H9 (cell line): ENCODE measurements at regions not wholly inside any gene's neighbourhood (a gene's known extent, or its start where the extent isn't known, plus 50 kb on each side); places are given as distances from the start of the nearest gene placed in this dataset.
A peak's percentile ranks its signal among the peaks of the same experiment; 100 is the strongest.

Source experiments
- DNase-seq: peaks from one replicate; pipeline ENCODE4 v3.0.0-alpha.2; 2017
- H2AFZ ChIP-seq: one replicate; pipeline ENCODE4 v1.6.1; 2013; ENCODE audit warnings: mild to moderate bottlenecking, low read length, control low read depth, moderate library complexity
- H2AK5ac ChIP-seq: 2 replicates; pipeline ENCODE4 v1.6.1; 2013; ENCODE audit warnings: low read length, control low read depth, mixed read lengths; ENCODE audit not compliant: insufficient read length
- H2BK120ac ChIP-seq: one replicate; pipeline ENCODE4 v1.6.1; 2013; ENCODE audit warnings: low read depth, mild to moderate bottlenecking, low read length, control low read depth, inconsistent platforms; ENCODE audit not compliant: poor library complexity, severe bottlenecking
- H2BK12ac ChIP-seq: 2 replicates; pipeline ENCODE4 v1.6.1; 2013; ENCODE audit warnings: low read length, control low read depth, mixed read lengths, low read depth; ENCODE audit not compliant: insufficient read length
- H2BK15ac ChIP-seq: 2 replicates; pipeline ENCODE4 v1.6.1; 2013; ENCODE audit warnings: low read depth, low read length, control low read depth
- H2BK20ac ChIP-seq: one replicate; pipeline ENCODE4 v1.6.1; 2013; ENCODE audit warnings: low read depth, mild to moderate bottlenecking, low read length, control low read depth, inconsistent platforms; ENCODE audit not compliant: poor library complexity, severe bottlenecking
- H2BK5ac ChIP-seq: 2 replicates; pipeline ENCODE4 v1.6.1; 2013; ENCODE audit warnings: low read length, control low read depth, mixed read lengths; ENCODE audit not compliant: insufficient read length
- H3K14ac ChIP-seq: 2 replicates; pipeline ENCODE4 v1.6.1; 2013; ENCODE audit warnings: low read length, control low read depth; ENCODE audit not compliant: insufficient read depth
- H3K18ac ChIP-seq: 2 replicates; pipeline ENCODE4 v1.6.1; 2013; ENCODE audit warnings: low read depth, mild to moderate bottlenecking, mixed read lengths, low read length, control low read depth; ENCODE audit not compliant: insufficient read length
- H3K23ac ChIP-seq: 2 replicates; pipeline ENCODE4 v1.6.1; 2013; ENCODE audit warnings: low read length, control low read depth, mixed read lengths, low read depth; ENCODE audit not compliant: insufficient read length
- H3K23me2 ChIP-seq: 2 replicates; pipeline ENCODE4 v1.6.1; 2013; ENCODE audit warnings: low read depth, mild to moderate bottlenecking, mixed read lengths, low read length, control low read depth; ENCODE audit not compliant: insufficient read length, poor library complexity, severe bottlenecking
- H3K27ac ChIP-seq: 2 replicates; pipeline ENCODE4 v1.5.1; 2013; ENCODE audit warnings: low read length, control low read depth, mixed read lengths, low read depth; ENCODE audit not compliant: insufficient read length
- H3K27me3 ChIP-seq: 2 replicates; pipeline ENCODE4 v1.6.1; 2013; ENCODE audit warnings: low read length, control low read depth, inconsistent platforms; ENCODE audit not compliant: insufficient read depth
- H3K4ac ChIP-seq: 2 replicates; pipeline ENCODE4 v1.6.1; 2013; ENCODE audit warnings: low read depth, mild to moderate bottlenecking, control low read depth, inconsistent platforms, low read length, moderate library complexity
- H3K4me1 ChIP-seq: 2 replicates; pipeline ENCODE4 v1.6.1; 2013; ENCODE audit warnings: low read length, control low read depth, inconsistent platforms; ENCODE audit not compliant: insufficient read depth
- H3K4me2 ChIP-seq: 2 replicates; pipeline ENCODE4 v1.6.1; 2013; ENCODE audit warnings: low read length, control low read depth, mixed read lengths; ENCODE audit not compliant: insufficient read length, insufficient read depth
- H3K56ac ChIP-seq: 2 replicates; pipeline ENCODE4 v1.6.1; 2013; ENCODE audit warnings: low read depth, mild to moderate bottlenecking, mixed read lengths, low read length, control low read depth; ENCODE audit not compliant: insufficient read length
- H3K79me1 ChIP-seq: 2 replicates; pipeline ENCODE4 v1.6.1; 2013; ENCODE audit warnings: low read depth, mild to moderate bottlenecking, moderate library complexity, low read length, control low read depth, inconsistent platforms; ENCODE audit not compliant: insufficient read depth, poor library complexity, severe bottlenecking
- H3K79me2 ChIP-seq: 2 replicates; pipeline ENCODE4 v1.6.1; 2013; ENCODE audit warnings: low read length, control low read depth, inconsistent platforms; ENCODE audit not compliant: insufficient read depth
- H3K9ac ChIP-seq: 2 replicates; pipeline ENCODE4 v1.6.1; 2013; ENCODE audit warnings: low read length, control low read depth, mixed read lengths; ENCODE audit not compliant: insufficient read length; ENCODE audit errors: extremely low read depth
- H3K9me3 ChIP-seq: one replicate; pipeline ENCODE4 v1.6.1; 2013; ENCODE audit warnings: low read depth, low read length, inconsistent platforms; ENCODE audit not compliant: control insufficient read depth
- H3T11ph ChIP-seq: one replicate; pipeline ENCODE4 v1.6.1; 2013; ENCODE audit warnings: mild to moderate bottlenecking, low read length, control low read depth, inconsistent platforms
- H4K20me1 ChIP-seq: one replicate; pipeline ENCODE4 v1.6.1; 2013; ENCODE audit not compliant: control insufficient read depth, insufficient read length, insufficient read depth
- H4K5ac ChIP-seq: 2 replicates; pipeline ENCODE4 v1.6.1; 2013; ENCODE audit warnings: low read depth, mild to moderate bottlenecking, mixed read lengths, low read length, control low read depth; ENCODE audit not compliant: insufficient read length
- H4K8ac ChIP-seq: replicated peaks from 2 replicates; pipeline ENCODE4 v1.6.1; 2013; ENCODE audit warnings: low read length, control low read depth, mixed read lengths, low read depth; ENCODE audit not compliant: insufficient read length
- H4K91ac ChIP-seq: 2 replicates; pipeline ENCODE4 v1.6.1; 2013; ENCODE audit warnings: low read depth, mild to moderate bottlenecking, moderate library complexity, mixed read lengths, low read length, control low read depth; ENCODE audit not compliant: insufficient read length
- H3K27ac Mint-ChIP-seq, 3 experiments: 2 replicates in 2 of 3; 3 replicates in 1 of 3; pipeline ENCODE4 v1.8.0; 2020 to 2021; ENCODE audit warnings: mixed read lengths in 3 of 3, mild to moderate bottlenecking in 1 of 3, moderate library complexity in 1 of 3
- H3K27me3 Mint-ChIP-seq: 2 replicates; pipeline ENCODE4 v1.8.0; 2021; ENCODE audit warnings: low read depth, mild to moderate bottlenecking, moderate library complexity, mixed read lengths
- H3K36me3 Mint-ChIP-seq, 3 experiments: 2 replicates in 2 of 3; 3 replicates in 1 of 3; pipeline ENCODE4 v1.8.0; 2020 to 2021; ENCODE audit warnings: low read depth in 3 of 3, mixed read lengths in 3 of 3; ENCODE audit not compliant: insufficient read depth in 1 of 3
- H3K4me1 Mint-ChIP-seq, 2 experiments: 2 replicates each; pipeline ENCODE4 v1.8.0; 2020; ENCODE audit warnings: mixed read lengths in 2 of 2
- H3K4me3 Mint-ChIP-seq, 2 experiments: 2 replicates in 1 of 2; 3 replicates in 1 of 2; pipeline ENCODE4 v1.8.0; 2020 to 2021; ENCODE audit warnings: mild to moderate bottlenecking in 2 of 2, mixed read lengths in 2 of 2, moderate library complexity in 1 of 2
- H3K9me3 Mint-ChIP-seq, 2 experiments: 2 replicates in 1 of 2; 3 replicates in 1 of 2; pipeline ENCODE4 v1.8.0; 2020; ENCODE audit warnings: mild to moderate bottlenecking in 2 of 2, mixed read lengths in 2 of 2, moderate library complexity in 1 of 2
- whole genome bisulfite sequencing: extraction: QIAGEN DNeasy Blood & Tissue Kit; methylation state at CpG from one replicate; pipeline ENCODE4 v1.1.7; 2013; ENCODE audit warnings: missing lambda C conversion rate, low lambda C conversion rate, mixed read lengths; ENCODE audit not compliant: insufficient read length; ENCODE audit errors: extremely low coverage; 5-methylcytosine and 5-hydroxymethylcytosine counted together
- TF ChIP-seq, protein P1 (sequence below): fragments of 200-600 bp; sonication (generic); conservative IDR thresholded peaks from 3 replicates; pipeline ENCODE4 v1.8.0; 2021; ENCODE audit warnings: antibody characterized with exemption, mild to moderate bottlenecking

DNA sequence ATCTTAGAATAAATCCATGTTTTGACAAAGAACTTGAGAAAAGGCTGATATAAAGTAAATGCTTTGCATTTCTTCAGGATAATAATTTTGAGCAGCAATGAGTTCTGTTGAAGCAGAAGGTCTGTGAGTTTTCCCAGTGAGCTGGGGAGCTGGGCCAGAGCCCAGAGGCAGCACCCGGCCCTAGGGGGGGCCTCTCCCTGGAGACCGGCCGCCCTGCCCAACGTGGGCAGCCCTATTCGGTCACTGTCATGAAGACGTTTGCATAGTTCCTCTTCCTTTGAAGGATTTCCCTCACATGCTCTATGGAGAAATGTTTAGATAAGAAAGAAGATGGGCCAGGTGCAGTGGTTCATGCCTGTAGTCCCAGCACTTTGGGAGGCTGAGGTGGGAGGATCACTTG, 404.8 kb downstream of the THBS2 start:
- Histone ChIP-seq H3K27me3 (no peaks in the 10 kb centered on the region), H2BK20ac (no peak overlapping the region), H3K9me3 (no peaks in the 10 kb centered on the region), H3K23me2 (no peaks in the 10 kb centered on the region), H3K14ac (no peak overlapping the region), H3K9ac (no peak overlapping the region), H3K18ac (no peak overlapping the region), H3K79me1 (no peaks in the 10 kb centered on the region), H2BK5ac (no peak overlapping the region), H3K27ac (no peak overlapping the region), H4K20me1 (no peaks in the 10 kb centered on the region), H2BK120ac (no peak overlapping the region), H2AFZ (no peak overlapping the region), H2AK5ac (no peak overlapping the region), H3K23ac (no peak overlapping the region), H4K91ac (no peak overlapping the region), H3K4me1 (no peaks in the 10 kb centered on the region), H2BK12ac (no peak overlapping the region), H3T11ph (no peak overlapping the region), H4K8ac (no peak overlapping the region), H3K4ac (no peak overlapping the region), H3K79me2 (0 out of 2 replicates have a peak, but pooled peaks cover 2% of the 10 kb centered on the region), H4K5ac (no peak overlapping the region), H3K4me2 (no peak overlapping the region), H3K56ac (no peak overlapping the region), H2BK15ac (no peak overlapping the region)
- TF ChIP-seq, protein P1, sequence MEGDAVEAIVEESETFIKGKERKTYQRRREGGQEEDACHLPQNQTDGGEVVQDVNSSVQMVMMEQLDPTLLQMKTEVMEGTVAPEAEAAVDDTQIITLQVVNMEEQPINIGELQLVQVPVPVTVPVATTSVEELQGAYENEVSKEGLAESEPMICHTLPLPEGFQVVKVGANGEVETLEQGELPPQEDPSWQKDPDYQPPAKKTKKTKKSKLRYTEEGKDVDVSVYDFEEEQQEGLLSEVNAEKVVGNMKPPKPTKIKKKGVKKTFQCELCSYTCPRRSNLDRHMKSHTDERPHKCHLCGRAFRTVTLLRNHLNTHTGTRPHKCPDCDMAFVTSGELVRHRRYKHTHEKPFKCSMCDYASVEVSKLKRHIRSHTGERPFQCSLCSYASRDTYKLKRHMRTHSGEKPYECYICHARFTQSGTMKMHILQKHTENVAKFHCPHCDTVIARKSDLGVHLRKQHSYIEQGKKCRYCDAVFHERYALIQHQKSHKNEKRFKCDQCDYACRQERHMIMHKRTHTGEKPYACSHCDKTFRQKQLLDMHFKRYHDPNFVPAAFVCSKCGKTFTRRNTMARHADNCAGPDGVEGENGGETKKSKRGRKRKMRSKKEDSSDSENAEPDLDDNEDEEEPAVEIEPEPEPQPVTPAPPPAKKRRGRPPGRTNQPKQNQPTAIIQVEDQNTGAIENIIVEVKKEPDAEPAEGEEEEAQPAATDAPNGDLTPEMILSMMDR: no peak
- Mint-ChIP-seq H3K4me1 (no peaks in the 10 kb centered on the region), H3K27ac (peak overlapping the region in 1 of 3 experiments; percentile 24; a peak in 1 of 7 replicates), H3K27me3 (peaks cover 2% of the 10 kb centered on the region; the same call in 1 of the 2 replicates), H3K9me3 (peaks cover 2 to 5% of the 10 kb centered on the region in 2 experiments; a peak in 4 of 5 replicates), H3K4me3 (no peak overlapping the region), H3K36me3 (peaks cover 0 to 3% (median 0%) of the 10 kb centered on the region in 3 experiments; a peak in 3 of 7 replicates)
- DNase-seq: no peak
- no CpG with 5 or more reads among the region's 6 CpGs for WGBS
